ENCODE measurements at regions not wholly inside any gene's neighbourhood (a gene's known extent, or its start where the extent isn't known, plus 50 kb on each side); places are given as distances from the start of the nearest gene placed in this dataset.

- no peak for DNase-seq
Observed at GRCh38 chr3:164278550-164278949, 799.7 kb downstream of the SI start.

- DNase-seq, result no peak
Observed at GRCh38 chr3:164267053-164267452, 811.2 kb downstream of the SI start.

GRCh38 chr3:164250923-164251322 is 827.4 kb downstream of the SI start:
- DNase-seq, result no peak

GRCh38 chr3:164236851-164237250 is 841.4 kb downstream of the SI start:
- DNase-seq, result no peak

GRCh38 chr3:164235289-164236028 is 842.8 kb downstream of the SI start:
- no peak for DNase-seq

- no peak for DNase-seq
Observed at GRCh38 chr3:164233951-164234350, 844.3 kb downstream of the SI start.

GRCh38 chr3:164231718-164232117 is 846.6 kb downstream of the SI start:
- DNase-seq, result no peak

- DNase-seq, result no peak
Observed at GRCh38 chr3:164230385-164231094, 847.8 kb downstream of the SI start.

- no peak for DNase-seq
Observed at GRCh38 chr3:164224126-164224525, 854.2 kb downstream of the SI start.

GRCh38 chr3:164222197-164222596 is 856.1 kb downstream of the SI start:
- no peak for DNase-seq

GRCh38 chr3:164221297-164221696 is 857.0 kb downstream of the SI start:
- no peak for DNase-seq

GRCh38 chr3:164209363-164209762 is 868.9 kb downstream of the SI start:
- no peak for DNase-seq

GRCh38 chr3:164208821-164209220 is 869.5 kb downstream of the SI start:
- no peak for DNase-seq

- no peak for DNase-seq
Observed at GRCh38 chr3:164208048-164208447, 870.2 kb downstream of the SI start.

- DNase-seq, result no peak
Observed at GRCh38 chr3:164200053-164200823, 878.1 kb downstream of the SI start.

- no peak for DNase-seq
Observed at GRCh38 chr3:164196477-164196876, 881.8 kb downstream of the SI start.

- no peak for DNase-seq
Observed at GRCh38 chr3:164194842-164195241, 883.5 kb downstream of the SI start.

GRCh38 chr3:164192974-164193373 is 885.3 kb downstream of the SI start:
- no peak for DNase-seq

- DNase-seq, result no peak
Observed at GRCh38 chr3:164190566-164190965, 887.7 kb downstream of the SI start.

- no peak for DNase-seq
Observed at GRCh38 chr3:164186095-164186494, 892.2 kb downstream of the SI start.

- DNase-seq, result no peak
Observed at GRCh38 chr3:164179110-164179774, 899.1 kb downstream of the SI start.

GRCh38 chr3:164174059-164174458 is 904.2 kb downstream of the SI start:
- DNase-seq, result no peak
